Colonic mucosa (tissue), 4 donors: ENCODE measurements at regions not wholly inside any gene's neighbourhood (a gene's known extent, or its start where the extent isn't known, plus 50 kb on each side); places are given as distances from the start of the nearest gene placed in this dataset.

Experiments used
- DNase-seq: peaks from one replicate; pipeline ENCODE4 v3.0.0-alpha.2; 2020
- H3K27ac ChIP-seq: fragments of 200-600 bp; one replicate; pipeline ENCODE4 v1.8.0; 2021
- H3K27me3 ChIP-seq: fragments of 200-600 bp; one replicate; pipeline ENCODE4 v1.8.0; 2021
- H3K36me3 ChIP-seq: fragments of 200-600 bp; one replicate; pipeline ENCODE4 v1.8.0; 2021
- H3K4me1 ChIP-seq: fragments of 200-600 bp; one replicate; pipeline ENCODE4 v1.8.0; 2021; ENCODE audit warnings: mild to moderate bottlenecking
- H3K4me3 ChIP-seq: fragments of 200-600 bp; one replicate; pipeline ENCODE4 v1.8.0; 2021
- H3K9ac ChIP-seq, 2 donors: one replicate each; pipeline ENCODE4 v1.7.0; 2013; ENCODE audit warnings: control low read depth in 2 of 2, low read depth in 2 of 2, low read length in 2 of 2
- H3K9me3 ChIP-seq: fragments of 200-600 bp; one replicate; pipeline ENCODE4 v1.8.0; 2021
- intact Hi-C: fragments of 100-400 bp; cut with DNase I; formaldehyde crosslinking; loops from one replicate; pipeline ENCODE4 v1.14.1; 2022
- TF ChIP-seq, protein P1 (sequence below): fragments of 200-600 bp; IDR thresholded peaks from one replicate; pipeline ENCODE4 v1.8.0; 2022; ENCODE audit warnings: antibody characterized with exemption, mild to moderate bottlenecking
- donor health status: healthy.
- donor health status: DM: no; HTN: no; CAD: no.
- donor health status: DM: no; HTN: no; CAD: no.

DNA sequence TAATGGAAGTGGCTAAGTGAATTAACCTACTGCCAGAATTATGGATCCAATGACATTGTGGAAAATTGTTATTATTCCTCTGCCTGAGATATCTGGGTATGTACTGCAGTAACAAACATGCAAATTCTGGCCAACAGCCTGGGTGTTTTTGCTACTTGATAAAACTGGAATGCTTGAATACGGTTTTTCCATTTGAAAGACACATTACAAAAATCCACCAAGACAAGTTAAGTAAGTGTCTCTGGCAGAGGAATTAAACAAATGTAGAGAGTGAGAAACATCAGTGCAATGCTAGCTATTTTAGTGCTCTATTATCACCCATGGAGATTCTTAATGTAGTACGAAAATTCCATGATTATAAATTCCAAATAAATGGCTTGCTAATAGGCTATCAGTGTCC, 312.4 kb upstream of the MEIS1 start:
- Histone ChIP-seq H3K9me3 (no peaks in the 10 kb centered on the region), H3K36me3 (no peaks in the 10 kb centered on the region), H3K27ac (no peak overlapping the region), H3K4me3 (no peak overlapping the region), H3K27me3 (no peaks in the 10 kb centered on the region), H3K9ac (no peak overlapping the region), H3K4me1 (no peaks in the 10 kb centered on the region)
- no peak for DNase-seq
- intact Hi-C loops = no loop called here
- TF ChIP-seq, protein P1, sequence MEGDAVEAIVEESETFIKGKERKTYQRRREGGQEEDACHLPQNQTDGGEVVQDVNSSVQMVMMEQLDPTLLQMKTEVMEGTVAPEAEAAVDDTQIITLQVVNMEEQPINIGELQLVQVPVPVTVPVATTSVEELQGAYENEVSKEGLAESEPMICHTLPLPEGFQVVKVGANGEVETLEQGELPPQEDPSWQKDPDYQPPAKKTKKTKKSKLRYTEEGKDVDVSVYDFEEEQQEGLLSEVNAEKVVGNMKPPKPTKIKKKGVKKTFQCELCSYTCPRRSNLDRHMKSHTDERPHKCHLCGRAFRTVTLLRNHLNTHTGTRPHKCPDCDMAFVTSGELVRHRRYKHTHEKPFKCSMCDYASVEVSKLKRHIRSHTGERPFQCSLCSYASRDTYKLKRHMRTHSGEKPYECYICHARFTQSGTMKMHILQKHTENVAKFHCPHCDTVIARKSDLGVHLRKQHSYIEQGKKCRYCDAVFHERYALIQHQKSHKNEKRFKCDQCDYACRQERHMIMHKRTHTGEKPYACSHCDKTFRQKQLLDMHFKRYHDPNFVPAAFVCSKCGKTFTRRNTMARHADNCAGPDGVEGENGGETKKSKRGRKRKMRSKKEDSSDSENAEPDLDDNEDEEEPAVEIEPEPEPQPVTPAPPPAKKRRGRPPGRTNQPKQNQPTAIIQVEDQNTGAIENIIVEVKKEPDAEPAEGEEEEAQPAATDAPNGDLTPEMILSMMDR = no peak

DNA sequence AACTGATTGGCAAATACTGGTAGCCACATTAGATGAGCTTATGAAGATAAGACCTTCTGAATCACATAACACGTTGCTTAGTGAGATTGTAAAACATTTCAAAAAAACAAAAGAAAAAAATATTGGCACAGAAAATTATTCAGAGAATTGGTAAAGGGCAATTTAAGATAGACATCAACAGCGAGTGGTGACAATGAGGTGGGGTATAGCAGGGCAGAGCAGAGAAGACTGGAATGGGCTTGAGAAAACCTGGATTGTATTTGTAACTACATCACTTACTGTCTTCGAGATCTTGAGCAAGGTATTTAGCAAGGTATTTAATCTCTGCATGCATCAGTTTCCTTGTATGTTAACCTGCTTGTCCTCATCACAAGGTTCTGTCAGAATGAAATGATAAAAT, 313.0 kb upstream of the MEIS1 start:
- TF ChIP-seq, protein P1 = no peak
- Histone ChIP-seq H3K4me3 (no peak overlapping the region), H3K4me1 (no peaks in the 10 kb centered on the region), H3K27ac (no peak overlapping the region), H3K36me3 (no peaks in the 10 kb centered on the region), H3K27me3 (no peaks in the 10 kb centered on the region), H3K9ac (no peak overlapping the region), H3K9me3 (no peaks in the 10 kb centered on the region)
- intact Hi-C loops = no loop called here
- no peak for DNase-seq

DNA sequence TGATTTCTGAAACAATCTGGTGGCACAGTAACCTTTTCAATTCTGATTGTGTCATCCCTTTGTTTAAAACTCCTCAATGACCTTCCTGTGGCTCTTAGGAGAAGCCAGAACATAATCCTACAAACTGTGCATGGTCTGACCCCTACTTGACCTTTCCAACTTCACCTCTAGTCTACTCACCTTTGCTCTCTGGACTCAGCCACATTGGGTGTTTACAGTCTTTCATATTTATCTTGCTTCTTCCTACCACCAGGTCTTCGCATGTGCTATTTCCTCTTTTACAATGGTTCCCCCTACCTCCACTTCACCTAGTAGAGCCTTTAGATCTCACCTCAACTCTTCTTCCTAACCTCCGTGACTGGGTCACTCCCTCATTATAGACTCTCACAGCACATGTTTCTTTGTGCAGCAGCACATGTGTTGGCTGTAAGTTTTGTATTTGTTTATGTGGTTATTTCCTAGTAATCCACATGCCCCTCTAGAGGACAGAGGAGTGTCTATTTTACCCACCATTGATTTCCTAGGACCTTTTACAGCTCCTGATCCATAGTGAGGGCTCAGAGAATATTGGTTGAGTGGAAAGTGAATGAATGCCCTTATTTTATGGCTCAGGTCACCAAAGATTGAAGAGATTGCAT, 320.8 kb upstream of the MEIS1 start:
- no peaks in the 10 kb centered on the region for H3K9me3 ChIP-seq
- no peak overlapping the region for H3K4me3 ChIP-seq
- intact Hi-C loops = no loop called here
- TF ChIP-seq, protein P1 = no peak
- H3K27ac ChIP-seq = no peak overlapping the region
- H3K4me1 ChIP-seq = no peaks in the 10 kb centered on the region
- H3K36me3 ChIP-seq = no peaks in the 10 kb centered on the region
- no peaks in the 10 kb centered on the region for H3K27me3 ChIP-seq
- DNase-seq = no peak
- H3K9ac ChIP-seq = no peak overlapping the region

DNA sequence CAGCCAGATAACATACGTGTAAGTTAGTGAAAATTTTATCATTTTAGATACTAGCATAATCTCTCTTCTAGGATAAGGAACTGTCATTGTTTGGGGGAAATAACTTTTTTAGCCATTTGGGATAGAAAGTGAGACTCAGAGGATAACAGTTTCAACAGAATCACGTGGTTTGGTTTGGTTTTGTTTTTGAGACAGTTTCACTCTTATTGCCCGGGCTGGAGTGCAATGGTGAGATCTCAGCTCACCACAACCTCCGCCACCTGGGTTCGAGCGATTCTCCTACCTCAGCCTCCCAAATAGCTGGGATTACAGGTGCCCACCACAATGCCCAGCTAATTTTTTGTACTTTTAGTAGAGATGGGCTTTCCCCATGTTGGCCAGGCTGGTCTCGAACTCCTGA, 323.2 kb upstream of the MEIS1 start:
- no peaks in the 10 kb centered on the region for H3K9me3 ChIP-seq
- TF ChIP-seq, protein P1 = no peak
- intact Hi-C loops = no loop called here
- H3K4me1 ChIP-seq = no peaks in the 10 kb centered on the region
- no peak overlapping the region for H3K9ac ChIP-seq
- DNase-seq = no peak
- no peak overlapping the region for H3K4me3 ChIP-seq
- H3K36me3 ChIP-seq = no peaks in the 10 kb centered on the region
- H3K27me3 ChIP-seq = no peaks in the 10 kb centered on the region
- H3K27ac ChIP-seq = no peak overlapping the region

DNA sequence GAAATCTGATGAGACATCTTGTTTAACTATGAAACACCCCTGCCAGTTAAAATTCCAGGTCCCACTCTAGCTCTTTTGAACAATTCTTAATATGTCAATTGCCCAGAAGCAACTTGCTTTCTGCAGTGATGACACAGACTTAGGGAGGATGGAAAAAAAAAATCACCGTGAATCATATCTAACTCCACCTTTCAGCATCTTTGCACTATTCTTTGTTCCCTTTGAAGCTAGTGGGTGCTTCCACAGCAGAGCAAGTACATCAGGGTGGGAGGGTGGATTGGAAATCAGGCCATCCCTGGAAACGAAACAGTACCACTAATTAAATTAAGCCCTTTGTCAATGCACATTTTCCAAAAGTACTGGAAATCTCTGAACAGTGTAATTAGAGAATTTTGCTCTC, 324.3 kb upstream of the MEIS1 start:
- no peaks in the 10 kb centered on the region for H3K27me3 ChIP-seq
- intact Hi-C loops = no loop called here
- H3K9ac ChIP-seq = no peak overlapping the region

More for the DNA sequence above, 324.3 kb upstream of the MEIS1 start:
- no peak overlapping the region for H3K4me3 ChIP-seq
- no peaks in the 10 kb centered on the region for H3K4me1 ChIP-seq
- H3K27ac ChIP-seq = no peak overlapping the region
- DNase-seq = no peak
- TF ChIP-seq, protein P1 = no peak
- H3K9me3 ChIP-seq = no peaks in the 10 kb centered on the region
- H3K36me3 ChIP-seq = no peaks in the 10 kb centered on the region
